LNCaP clone FGC (cell line): ENCODE measurements at regions not wholly inside any gene's neighbourhood (a gene's known extent, or its start where the extent isn't known, plus 50 kb on each side); places are given as distances from the start of the nearest gene placed in this dataset.

Source experiments
- DNase-seq: peaks from one replicate; pipeline ENCODE4 v3.0.0-alpha.2; 2011; ENCODE audit warnings: low read depth
- H3K4me3 ChIP-seq: 2 replicates; pipeline ENCODE4 v1.5.1; 2011; ENCODE audit warnings: mild to moderate bottlenecking, low read depth, low read length, control low read depth
- CTCF ChIP-seq: IDR thresholded peaks from 2 replicates; pipeline ENCODE4 v1.5.1; 2012; ENCODE audit warnings: mild to moderate bottlenecking; ENCODE audit not compliant: control insufficient read depth, insufficient read depth; ENCODE audit errors: extremely low read depth

GRCh38 chr5:174307656-174308271, 262.3 kb downstream of the NSG2 start:
- DNase-seq, result no peak
- no peak overlapping the region for H3K4me3 ChIP-seq
- TF ChIP-seq CTCF, result no peak

GRCh38 chr5:174309131-174309795, 263.8 kb downstream of the NSG2 start:
- DNase-seq, result no peak
- TF ChIP-seq CTCF, result no peak
- no peak overlapping the region for H3K4me3 ChIP-seq

- no peak for DNase-seq
- TF ChIP-seq CTCF, result no peak
- H3K4me3 ChIP-seq, result no peak overlapping the region
Observed at GRCh38 chr5:174310243-174310642, 264.7 kb downstream of the NSG2 start.

GRCh38 chr5:174310706-174311105, 265.2 kb downstream of the NSG2 start:
- DNase-seq, result no peak

GRCh38 chr5:174311121-174311520, 265.6 kb downstream of the NSG2 start:
- no peak overlapping the region for H3K4me3 ChIP-seq
- no peak for TF ChIP-seq CTCF
- DNase-seq, result no peak

More at GRCh38 chr5:174310706-174311105, 265.2 kb downstream of the NSG2 start:
- TF ChIP-seq CTCF, result no peak
- no peak overlapping the region for H3K4me3 ChIP-seq

- no peak for DNase-seq
- peak overlapping the region; percentile 15; the same call in 1 of the 2 replicates for H3K4me3 ChIP-seq
- peak; percentile 90 for TF ChIP-seq CTCF
Observed at GRCh38 chr5:174311531-174312269, 266.2 kb downstream of the NSG2 start.
